Fibroblast of lung (primary cell): ENCODE measurements at regions not wholly inside any gene's neighbourhood (a gene's known extent, or its start where the extent isn't known, plus 50 kb on each side); places are given as distances from the start of the nearest gene placed in this dataset.

ENCODE experiments used
- DNase-seq, 2 donors: peaks; one replicate each; pipeline versions ENCODE4 v3.0.0 to v3.0.0-alpha.2; 2010; ENCODE audit warnings: low read depth in 2 of 2
- H2AFZ ChIP-seq: 2 replicates; pipeline ENCODE4 v1.5.1; 2012; ENCODE audit warnings: low read length, control low read depth, inconsistent platforms
- H3K27ac ChIP-seq: 2 replicates; pipeline ENCODE4 v1.5.1; 2011; ENCODE audit warnings: low read length, control low read depth; ENCODE audit not compliant: insufficient read depth
- H3K27me3 ChIP-seq: 2 replicates; pipeline ENCODE4 v1.5.1; 2011; ENCODE audit warnings: mild to moderate bottlenecking, low read length; ENCODE audit not compliant: control insufficient read depth, insufficient read depth
- H3K36me3 ChIP-seq: 2 replicates; pipeline ENCODE4 v1.5.1; 2011; ENCODE audit warnings: low read length; ENCODE audit not compliant: control insufficient read depth, insufficient read depth
- H3K4me1 ChIP-seq: 2 replicates; pipeline ENCODE4 v1.5.1; 2011; ENCODE audit warnings: low read length; ENCODE audit not compliant: control insufficient read depth, insufficient read depth; ENCODE audit errors: extremely low read depth
- H3K4me2 ChIP-seq: 2 replicates; pipeline ENCODE4 v1.5.1; 2011; ENCODE audit warnings: low read length, control low read depth; ENCODE audit not compliant: insufficient read depth; ENCODE audit errors: extremely low read depth
- H3K4me3 ChIP-seq, 4 experiments: fragments of 200-600 bp in 1 of 4; sonication (generic) in 1 of 4; replicated peaks in 1 of 4; 2 replicates each; pipeline ENCODE4 v1.5.1; 2011 to 2016; ENCODE audit warnings: low read length in 4 of 4, low read depth in 3 of 4, mild to moderate bottlenecking in 3 of 4, control low read depth in 2 of 4, inconsistent platforms in 1 of 4, mixed read lengths in 1 of 4; ENCODE audit not compliant: insufficient read depth in 1 of 4; ENCODE audit errors: control extremely low read depth in 1 of 4
- H3K79me2 ChIP-seq: 2 replicates; pipeline ENCODE4 v1.5.1; 2012; ENCODE audit warnings: mild to moderate bottlenecking, low read length, inconsistent platforms; ENCODE audit not compliant: control insufficient read depth, insufficient read depth
- H3K9ac ChIP-seq: 2 replicates; pipeline ENCODE4 v1.5.1; 2011; ENCODE audit warnings: mild to moderate bottlenecking, low read length, control low read depth; ENCODE audit not compliant: insufficient read depth
- H3K9me3 ChIP-seq: 2 replicates; pipeline ENCODE4 v1.5.1; 2012; ENCODE audit warnings: low read depth, low read length; ENCODE audit not compliant: control insufficient read depth, insufficient read depth
- H4K20me1 ChIP-seq: 2 replicates; pipeline ENCODE4 v1.5.1; 2011; ENCODE audit warnings: low read length; ENCODE audit not compliant: control insufficient read depth, insufficient read depth; ENCODE audit errors: extremely low read depth
- CTCF ChIP-seq, 2 donors: IDR thresholded peaks in 1 of 2; conservative IDR thresholded peaks in 1 of 2; 1 replicate in 1 of 2; 2 replicates in 1 of 2; pipeline ENCODE4 v1.5.1; 2011 to 2012; ENCODE audit warnings: low read length in 2 of 2, control low read depth in 1 of 2, inconsistent platforms in 1 of 2, low read depth in 1 of 2, mild to moderate bottlenecking in 1 of 2
- EZH2 ChIP-seq: IDR thresholded peaks from 2 replicates; pipeline ENCODE4 v1.5.1; 2012; ENCODE audit warnings: low read length, control low read depth, mild to moderate bottlenecking; ENCODE audit errors: missing control alignments

GRCh38 chr4:155542415-155542814 is 124.2 kb upstream of the GUCY1A1 start:
- H3K27me3 ChIP-seq = no peaks in the 10 kb centered on the region
- no peaks in the 10 kb centered on the region for H3K9me3 ChIP-seq
- H3K9ac ChIP-seq = no peak overlapping the region
- no peaks in the 10 kb centered on the region for H3K4me1 ChIP-seq
- H3K4me2 ChIP-seq = no peak overlapping the region
- H2AFZ ChIP-seq = no peak overlapping the region
- no peak overlapping the region for H3K4me3 ChIP-seq
- TF ChIP-seq CTCF (conservative IDR thresholded peaks at IDR 0.05 in 1 of 2, IDR thresholded peaks at IDR 0.05 in 1 of 2; ENCODE audit: low read depth in 1 of 2, low read length in 2 of 2) (no peak), EZH2 (no peak)
- H3K36me3 ChIP-seq = no peaks in the 10 kb centered on the region
- H3K79me2 ChIP-seq = no peaks in the 10 kb centered on the region
- DNase-seq = no peak
- H3K27ac ChIP-seq = no peak overlapping the region
- H4K20me1 ChIP-seq = no peaks in the 10 kb centered on the region

- no peak overlapping the region for H3K9ac ChIP-seq
- no peak overlapping the region for H3K27ac ChIP-seq
- TF ChIP-seq EZH2 = no peak
- TF ChIP-seq CTCF (conservative IDR thresholded peaks at IDR 0.05 in 1 of 2, IDR thresholded peaks at IDR 0.05 in 1 of 2; ENCODE audit: low read depth in 1 of 2, low read length in 2 of 2) = no peak
- no peaks in the 10 kb centered on the region for H3K9me3 ChIP-seq
- H3K4me1 ChIP-seq = no peaks in the 10 kb centered on the region
- no peaks in the 10 kb centered on the region for H3K36me3 ChIP-seq
- H3K27me3 ChIP-seq = no peaks in the 10 kb centered on the region
- H2AFZ ChIP-seq = no peak overlapping the region
- no peak overlapping the region for H3K4me3 ChIP-seq
- peak; percentile 11 to 54 for DNase-seq
- no peaks in the 10 kb centered on the region for H4K20me1 ChIP-seq
- H3K4me2 ChIP-seq = no peak overlapping the region
- H3K79me2 ChIP-seq = no peaks in the 10 kb centered on the region
Measured at GRCh38 chr4:155541716-155542115, 124.9 kb upstream of the GUCY1A1 start.

GRCh38 chr4:155540698-155541097 is 126.0 kb upstream of the GUCY1A1 start:
- Histone ChIP-seq H3K9ac (no peak overlapping the region), H3K4me1 (no peaks in the 10 kb centered on the region), H3K27ac (no peak overlapping the region), H3K36me3 (no peaks in the 10 kb centered on the region), H3K79me2 (no peaks in the 10 kb centered on the region), H3K4me3 (no peak overlapping the region), H3K4me2 (no peak overlapping the region), H3K27me3 (no peaks in the 10 kb centered on the region), H3K9me3 (no peaks in the 10 kb centered on the region), H4K20me1 (no peaks in the 10 kb centered on the region), H2AFZ (no peak overlapping the region)
- no peak for TF ChIP-seq CTCF (conservative IDR thresholded peaks at IDR 0.05 in 1 of 2, IDR thresholded peaks at IDR 0.05 in 1 of 2; ENCODE audit: low read depth in 1 of 2, low read length in 2 of 2)
- DNase-seq = no peak
